ENCODE measurements at regions not wholly inside any gene's neighbourhood (a gene's known extent, or its start where the extent isn't known, plus 50 kb on each side); places are given as distances from the start of the nearest gene placed in this dataset.

DNA sequence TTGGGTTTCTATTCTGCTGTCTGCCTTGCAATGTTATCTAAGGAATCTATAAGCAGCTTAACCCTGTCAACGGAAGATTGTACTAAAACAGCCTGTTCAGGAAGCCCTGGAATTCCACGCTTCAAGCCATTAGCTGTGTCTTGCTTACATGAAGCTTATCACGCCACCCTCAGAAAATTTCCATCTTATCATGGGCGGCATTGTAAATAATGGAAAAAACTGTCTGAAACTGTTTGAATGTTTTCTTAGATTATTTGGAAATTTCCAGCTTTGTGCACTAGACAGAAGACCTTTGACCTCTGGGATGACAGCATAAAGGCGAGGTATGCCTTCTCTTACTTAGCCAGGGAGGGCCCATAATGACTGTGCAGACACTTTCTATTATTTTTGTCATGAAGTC, 319.7 kb downstream of the KCNRG start:
- TF ChIP-seq, protein P1, sequence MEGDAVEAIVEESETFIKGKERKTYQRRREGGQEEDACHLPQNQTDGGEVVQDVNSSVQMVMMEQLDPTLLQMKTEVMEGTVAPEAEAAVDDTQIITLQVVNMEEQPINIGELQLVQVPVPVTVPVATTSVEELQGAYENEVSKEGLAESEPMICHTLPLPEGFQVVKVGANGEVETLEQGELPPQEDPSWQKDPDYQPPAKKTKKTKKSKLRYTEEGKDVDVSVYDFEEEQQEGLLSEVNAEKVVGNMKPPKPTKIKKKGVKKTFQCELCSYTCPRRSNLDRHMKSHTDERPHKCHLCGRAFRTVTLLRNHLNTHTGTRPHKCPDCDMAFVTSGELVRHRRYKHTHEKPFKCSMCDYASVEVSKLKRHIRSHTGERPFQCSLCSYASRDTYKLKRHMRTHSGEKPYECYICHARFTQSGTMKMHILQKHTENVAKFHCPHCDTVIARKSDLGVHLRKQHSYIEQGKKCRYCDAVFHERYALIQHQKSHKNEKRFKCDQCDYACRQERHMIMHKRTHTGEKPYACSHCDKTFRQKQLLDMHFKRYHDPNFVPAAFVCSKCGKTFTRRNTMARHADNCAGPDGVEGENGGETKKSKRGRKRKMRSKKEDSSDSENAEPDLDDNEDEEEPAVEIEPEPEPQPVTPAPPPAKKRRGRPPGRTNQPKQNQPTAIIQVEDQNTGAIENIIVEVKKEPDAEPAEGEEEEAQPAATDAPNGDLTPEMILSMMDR (IDR thresholded peaks at IDR 0.05): no peak
- TF ChIP-seq EZH2 (IDR thresholded peaks at IDR 0.05; ENCODE audit: borderline replicate concordance, insufficient read depth, low read depth, low read length, poor library complexity, severe bottlenecking): no peak
